GM12878 (cell line): ENCODE measurements at regions not wholly inside any gene's neighbourhood (a gene's known extent, or its start where the extent isn't known, plus 50 kb on each side); places are given as distances from the start of the nearest gene placed in this dataset.
A peak's percentile ranks its signal among the peaks of the same experiment; 100 is the strongest.

Source experiments
- ASH2L ChIP-seq: fragments of 300-600, 200-600 bp; sonication (generic); IDR thresholded peaks from 2 replicates; pipeline ENCODE4 v1.6.1; 2017; ENCODE audit warnings: low read depth, mild to moderate bottlenecking, borderline replicate concordance
- CBX3 ChIP-seq: fragments of 200-600 bp; sonication (generic); IDR thresholded peaks from 2 replicates; pipeline ENCODE4 v1.6.1; 2016; ENCODE audit warnings: low read depth, borderline replicate concordance
- CBX5 ChIP-seq: sonication (generic); IDR thresholded peaks from 2 replicates; pipeline ENCODE4 v1.6.1; 2016; ENCODE audit warnings: low read depth, moderate library complexity, mild to moderate bottlenecking, inconsistent platforms
- CEBPZ ChIP-seq: fragments of 150-350 bp; IDR thresholded peaks from 2 replicates; pipeline ENCODE4 v1.6.1; 2016; ENCODE audit warnings: low read depth, low read length
- CHD1 ChIP-seq: IDR thresholded peaks from 2 replicates; pipeline ENCODE4 v1.6.1; 2012; ENCODE audit warnings: low read depth, low read length, improper control_type of control experiment
- CREB1 ChIP-seq: IDR thresholded peaks from 2 replicates; pipeline ENCODE4 v1.6.1; 2012; ENCODE audit warnings: low read depth, mild to moderate bottlenecking, inconsistent platforms
- EED ChIP-seq: sonication (generic); IDR thresholded peaks from 2 replicates; pipeline ENCODE4 v1.6.1; 2016; ENCODE audit warnings: antibody characterized with exemption, low read depth
- ESRRA ChIP-seq: IDR thresholded peaks from 2 replicates; pipeline ENCODE4 v1.6.1; 2012; ENCODE audit warnings: mild to moderate bottlenecking, low read length, improper control_type of control experiment
- GABPA ChIP-seq: IDR thresholded peaks from 2 replicates; pipeline ENCODE4 v1.6.1; 2014; ENCODE audit warnings: antibody characterized with exemption, low read depth, mild to moderate bottlenecking, inconsistent platforms
- IRF5 ChIP-seq: fragments of 450-650 bp; IDR thresholded peaks from 2 replicates; pipeline ENCODE4 v1.6.1; 2017; ENCODE audit warnings: borderline replicate concordance
- JUNB ChIP-seq: IDR thresholded peaks from 2 replicates; pipeline ENCODE4 v1.6.1; 2016; ENCODE audit warnings: antibody characterized with exemption, mild to moderate bottlenecking
- MTA2 ChIP-seq: fragments of 450-650 bp; IDR thresholded peaks from 2 replicates; pipeline ENCODE4 v1.6.1; 2016; ENCODE audit warnings: low read depth, mild to moderate bottlenecking, moderate library complexity
- MTA3 ChIP-seq: IDR thresholded peaks from 2 replicates; pipeline ENCODE4 v1.6.1; 2012; ENCODE audit warnings: low read length, inconsistent platforms, borderline replicate concordance
- MXI1 ChIP-seq: fragments of 150-350 bp; IDR thresholded peaks from 2 replicates; pipeline ENCODE4 v1.6.1; 2011; ENCODE audit warnings: low read depth, mild to moderate bottlenecking, inconsistent platforms, low read length, improper control_type of control experiment
- NBN ChIP-seq: fragments of 450-650 bp; IDR thresholded peaks from 2 replicates; pipeline ENCODE4 v1.6.1; 2016
- NFYA ChIP-seq: IDR thresholded peaks from 2 replicates; pipeline ENCODE4 v1.6.1; 2011; ENCODE audit warnings: low read depth, mild to moderate bottlenecking, low read length, improper control_type of control experiment, borderline replicate concordance
- NR2C2 ChIP-seq: IDR thresholded peaks from 2 replicates; pipeline ENCODE4 v1.6.1; 2011; ENCODE audit warnings: borderline replicate concordance, low read depth; ENCODE audit not compliant: control insufficient read depth, insufficient read length
- POU2F2 ChIP-seq: IDR thresholded peaks from 3 replicates; pipeline ENCODE4 v1.6.1; 2011; ENCODE audit warnings: low read depth, mild to moderate bottlenecking, low read length, borderline replicate concordance
- SIX5 ChIP-seq: IDR thresholded peaks from 2 replicates; pipeline ENCODE4 v1.6.1; 2011; ENCODE audit warnings: mild to moderate bottlenecking, low read depth, low read length, moderate library complexity; ENCODE audit not compliant: severe bottlenecking
- SMAD1 ChIP-seq: fragments of 450-650 bp; IDR thresholded peaks from 2 replicates; pipeline ENCODE4 v1.6.1; 2018; ENCODE audit warnings: mild to moderate bottlenecking, low read depth; ENCODE audit not compliant: partially characterized antibody
- SUZ12 ChIP-seq: fragments of 200-600 bp; sonication (generic); IDR thresholded peaks from one replicate; pipeline ENCODE4 v1.6.1; 2018; ENCODE audit warnings: antibody characterized with exemption, mild to moderate bottlenecking; ENCODE audit not compliant: unreplicated experiment
- TBL1XR1 ChIP-seq: IDR thresholded peaks from 2 replicates; pipeline ENCODE4 v1.6.1; 2012; ENCODE audit warnings: low read depth, low read length, improper control_type of control experiment
- TCF3 ChIP-seq: IDR thresholded peaks from 2 replicates; pipeline ENCODE4 v1.6.1; 2012; ENCODE audit warnings: low read depth, mild to moderate bottlenecking, low read length, borderline replicate concordance; ENCODE audit not compliant: insufficient read depth
- TCF7 ChIP-seq: IDR thresholded peaks from 2 replicates; pipeline ENCODE4 v1.6.1; 2014; ENCODE audit warnings: antibody characterized with exemption, borderline replicate concordance
- YBX1 ChIP-seq: fragments of 450-650 bp; IDR thresholded peaks from 2 replicates; pipeline ENCODE4 v1.6.1; 2016; ENCODE audit warnings: antibody characterized with exemption
- ZNF274 ChIP-seq: IDR thresholded peaks from one replicate; pipeline ENCODE4 v1.8.0; 2011; ENCODE audit not compliant: insufficient read length, insufficient read depth

GRCh38 chr7:20064974-20065862, 152.0 kb downstream of the MACC1 start (continued):
- TF ChIP-seq IRF5 (no peak), TCF3 (no peak), CEBPZ (no peak), POU2F2 (peak; percentile 38; the same call in 1 of the 3 replicates), NR2C2 (no peak), SUZ12 (no peak), CHD1 (no peak), GABPA (no peak), CBX5 (peak; percentile 66; the same call in 1 of the 2 replicates), EED (no peak), TCF7 (peak; percentile 97), NBN (0 out of 2 replicates have a peak, but pooled peaks have one; percentile 27), MTA2 (peak; percentile 66; the same call in 1 of the 2 replicates), MXI1 (no peak), ZNF274 (no peak), JUNB (no peak), YBX1 (no peak), SMAD1 (no peak), MTA3 (no peak), ESRRA (no peak), SIX5 (no peak), NFYA (no peak), CBX3 (no peak), ASH2L (no peak), CREB1 (0 out of 2 replicates have a peak, but pooled peaks have one; percentile 11), TBL1XR1 (no peak)
